ENCODE measurements at regions not wholly inside any gene's neighbourhood (a gene's known extent, or its start where the extent isn't known, plus 50 kb on each side); places are given as distances from the start of the nearest gene placed in this dataset.

DNA sequence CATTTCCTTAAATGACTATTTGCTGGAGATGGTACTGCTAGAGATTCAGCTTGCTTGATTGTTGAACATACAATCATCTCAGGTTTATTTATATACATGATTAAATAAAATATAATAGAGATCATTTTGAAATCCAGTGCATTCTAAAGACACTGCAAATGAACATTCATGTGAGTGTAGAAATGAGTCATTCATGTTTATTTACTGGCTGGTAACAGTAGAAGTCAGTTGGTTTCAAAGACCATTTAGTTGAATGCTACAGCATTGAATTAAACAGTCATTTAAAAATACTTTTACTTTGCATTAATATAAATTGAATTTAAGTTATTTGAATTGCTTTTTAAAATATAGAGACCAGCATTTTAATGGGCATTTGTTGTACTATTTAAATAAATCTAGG, 551.9 kb upstream of the GOLIM4 start:
- H3K4me1 ChIP-seq (ENCODE audit: insufficient read depth): no peaks in the 10 kb centered on the region
- DNase-seq: no peak
- H3K27me3 ChIP-seq: no peaks in the 10 kb centered on the region
- H3K4me3 ChIP-seq: no peak overlapping the region
- no peak overlapping the region for H3K27ac ChIP-seq
- intact Hi-C loops (cut with DNase I): loop anchor here in 1 of 4 donors (5.0 kb wide), 1 partner anchor 1085 kb away; no protein-coding TSS in a partner anchor
- no peaks in the 10 kb centered on the region for H3K9me3 ChIP-seq
- H3K36me3 ChIP-seq: no peaks in the 10 kb centered on the region
- TF ChIP-seq POLR2A (IDR thresholded peaks at IDR 0.05): no peak
- TF ChIP-seq EP300 (IDR thresholded peaks at IDR 0.05): no peak
- TF ChIP-seq, protein P1, sequence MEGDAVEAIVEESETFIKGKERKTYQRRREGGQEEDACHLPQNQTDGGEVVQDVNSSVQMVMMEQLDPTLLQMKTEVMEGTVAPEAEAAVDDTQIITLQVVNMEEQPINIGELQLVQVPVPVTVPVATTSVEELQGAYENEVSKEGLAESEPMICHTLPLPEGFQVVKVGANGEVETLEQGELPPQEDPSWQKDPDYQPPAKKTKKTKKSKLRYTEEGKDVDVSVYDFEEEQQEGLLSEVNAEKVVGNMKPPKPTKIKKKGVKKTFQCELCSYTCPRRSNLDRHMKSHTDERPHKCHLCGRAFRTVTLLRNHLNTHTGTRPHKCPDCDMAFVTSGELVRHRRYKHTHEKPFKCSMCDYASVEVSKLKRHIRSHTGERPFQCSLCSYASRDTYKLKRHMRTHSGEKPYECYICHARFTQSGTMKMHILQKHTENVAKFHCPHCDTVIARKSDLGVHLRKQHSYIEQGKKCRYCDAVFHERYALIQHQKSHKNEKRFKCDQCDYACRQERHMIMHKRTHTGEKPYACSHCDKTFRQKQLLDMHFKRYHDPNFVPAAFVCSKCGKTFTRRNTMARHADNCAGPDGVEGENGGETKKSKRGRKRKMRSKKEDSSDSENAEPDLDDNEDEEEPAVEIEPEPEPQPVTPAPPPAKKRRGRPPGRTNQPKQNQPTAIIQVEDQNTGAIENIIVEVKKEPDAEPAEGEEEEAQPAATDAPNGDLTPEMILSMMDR (IDR thresholded peaks at IDR 0.05): no peak

DNA sequence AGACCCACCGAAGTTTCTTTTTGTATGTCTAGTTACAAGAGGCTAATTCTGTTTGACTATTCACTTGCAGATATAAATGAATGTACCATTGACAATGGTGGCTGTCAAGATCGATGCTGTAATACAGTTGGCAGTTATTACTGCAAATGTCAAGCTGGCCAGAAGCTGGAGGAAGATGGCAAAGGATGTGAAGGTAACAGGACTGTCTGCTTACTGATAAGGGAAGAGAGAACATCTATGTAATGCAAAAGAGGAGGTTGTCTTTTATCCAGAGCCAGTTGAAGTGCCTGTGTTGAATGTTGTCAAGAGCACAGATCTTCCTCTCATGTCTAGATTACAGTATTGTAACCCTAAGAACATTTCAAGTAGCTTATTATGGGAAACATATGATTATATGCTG, 549.5 kb upstream of the GOLIM4 start:
- Histone ChIP-seq H3K4me3 (no peak overlapping the region), H3K27me3 (no peaks in the 10 kb centered on the region), H3K9me3 (no peaks in the 10 kb centered on the region), H3K4me1 (ENCODE audit: insufficient read depth) (no peaks in the 10 kb centered on the region), H3K36me3 (no peaks in the 10 kb centered on the region), H3K27ac (no peak overlapping the region)
- no peak for TF ChIP-seq EP300 (IDR thresholded peaks at IDR 0.05)
- no peak for TF ChIP-seq POLR2A (IDR thresholded peaks at IDR 0.05)
- TF ChIP-seq, protein P1 (IDR thresholded peaks at IDR 0.05): no peak
- DNase-seq: no peak
- WGBS, 3 donors: 81 to 82% (median 81%) methylated on average over 2 of the region's 2 CpGs
- intact Hi-C loops (cut with DNase I): loop anchor here in 1 of 4 donors (5.0 kb wide), 1 partner anchor 1083 kb away; no protein-coding TSS in a partner anchor

DNA sequence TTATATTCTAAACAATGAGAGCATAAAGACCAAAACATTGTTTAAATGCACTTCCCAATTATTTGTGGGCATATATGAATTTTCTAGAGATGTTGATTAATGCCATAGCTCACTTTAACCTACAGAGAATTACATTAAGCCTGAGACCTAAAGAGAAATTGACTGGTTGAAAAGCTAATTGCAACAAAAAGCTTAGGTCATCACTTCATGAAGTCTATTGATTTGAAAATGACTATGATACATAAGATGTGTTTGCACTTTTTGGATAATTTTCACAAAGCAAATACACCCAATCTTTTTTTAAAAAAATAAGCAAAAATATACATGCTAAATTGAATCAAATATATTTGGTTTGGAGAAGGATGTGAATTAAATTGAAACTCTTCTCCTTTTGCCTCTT, 532.8 kb upstream of the GOLIM4 start:
- TF ChIP-seq, protein P1 (IDR thresholded peaks at IDR 0.05): no peak
- no peak for TF ChIP-seq EP300 (IDR thresholded peaks at IDR 0.05)
- TF ChIP-seq POLR2A (IDR thresholded peaks at IDR 0.05): no peak
- no peak overlapping the region for H3K27ac ChIP-seq
- no peak overlapping the region for H3K4me3 ChIP-seq
- H3K36me3 ChIP-seq: no peaks in the 10 kb centered on the region
- DNase-seq: no peak
- no peaks in the 10 kb centered on the region for H3K27me3 ChIP-seq
- no peaks in the 10 kb centered on the region for H3K4me1 ChIP-seq (ENCODE audit: insufficient read depth)
- intact Hi-C loops (cut with DNase I): no loop called here
- H3K9me3 ChIP-seq: no peaks in the 10 kb centered on the region

DNA sequence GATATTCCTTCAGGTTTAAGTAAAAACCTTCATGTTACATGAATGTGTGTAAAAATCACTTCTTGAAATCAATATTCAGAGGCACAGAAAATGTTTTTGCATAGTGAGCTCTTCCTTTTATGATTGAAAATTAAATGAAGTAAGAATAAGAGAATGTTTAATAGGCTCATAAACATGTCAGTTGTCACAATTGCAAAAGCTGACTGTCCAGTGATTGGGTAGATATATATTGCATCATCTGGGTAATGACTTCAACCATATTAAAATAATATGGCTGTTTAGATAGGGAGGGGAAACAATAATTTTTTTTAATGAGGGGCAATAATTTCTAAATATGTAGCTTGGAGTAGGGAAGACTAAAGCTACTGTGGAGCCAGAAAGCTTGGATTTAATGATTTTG, 529.8 kb upstream of the GOLIM4 start:
- H3K9me3 ChIP-seq: no peaks in the 10 kb centered on the region
- intact Hi-C loops (cut with DNase I): no loop called here

More for the DNA sequence above, 529.8 kb upstream of the GOLIM4 start:
- H3K36me3 ChIP-seq: no peaks in the 10 kb centered on the region
- H3K27me3 ChIP-seq: no peaks in the 10 kb centered on the region
- no peak overlapping the region for H3K4me3 ChIP-seq
- no peaks in the 10 kb centered on the region for H3K4me1 ChIP-seq (ENCODE audit: insufficient read depth)
- TF ChIP-seq EP300 (IDR thresholded peaks at IDR 0.05): no peak
- TF ChIP-seq POLR2A (IDR thresholded peaks at IDR 0.05): no peak
- TF ChIP-seq, protein P1 (IDR thresholded peaks at IDR 0.05): no peak
- no peak for DNase-seq
- no peak overlapping the region for H3K27ac ChIP-seq

All from ovary (tissue), 7 donors.